Cerebellar nuclear complex (tissue), 1 donor: ENCODE measurements at regions not wholly inside any gene's neighbourhood (a gene's known extent, or its start where the extent isn't known, plus 50 kb on each side); places are given as distances from the start of the nearest gene placed in this dataset.
"Not testable (repeated sequence)": the region's sequence is repeated elsewhere in the genome, so short reads cannot be mapped to it uniquely, and the experiment has no call there.

ENCODE experiments used
- DNase-seq, 2 experiments: peaks; one replicate each; lab custom pipeline; 2025; lab: John Stamatoyannopoulos, UW

- DNase-seq: no peak
These were observed 296.8 kb downstream of the RAB38 start for GRCh38 chr11:87878373-87878825.

- no peak for DNase-seq
These were observed 304.2 kb downstream of the RAB38 start for GRCh38 chr11:87871056-87871455.

- DNase-seq: no peak
These were observed 305.2 kb downstream of the RAB38 start for GRCh38 chr11:87870086-87870485.

- DNase-seq: no peak
These were observed 308.3 kb downstream of the RAB38 start for GRCh38 chr11:87866951-87867350.

GRCh38 chr11:87861030-87861429 is 314.2 kb downstream of the RAB38 start:
- no peak for DNase-seq

- DNase-seq: no peak
These were observed 315.6 kb downstream of the RAB38 start for GRCh38 chr11:87859636-87860035.

DNA sequence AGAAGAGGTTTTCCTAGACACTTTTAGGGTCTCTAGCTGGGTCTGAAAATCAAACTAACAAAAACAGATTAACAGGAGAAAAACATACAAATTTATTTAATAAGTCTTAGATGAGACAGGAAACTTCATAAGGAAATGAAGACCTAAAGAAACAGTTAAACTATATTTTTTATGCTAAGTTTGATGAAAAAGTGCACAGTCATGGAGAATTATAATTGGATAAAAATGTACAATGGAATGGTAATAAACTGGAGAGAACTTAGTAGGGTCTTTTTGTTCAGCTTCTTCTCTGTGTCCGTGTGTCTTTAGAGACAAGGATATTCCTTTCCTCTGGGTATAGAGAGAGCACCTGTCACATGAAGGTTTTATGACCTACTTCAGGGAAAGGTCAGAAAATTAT is 323.4 kb downstream of the RAB38 start:
- DNase-seq: no peak

DNA sequence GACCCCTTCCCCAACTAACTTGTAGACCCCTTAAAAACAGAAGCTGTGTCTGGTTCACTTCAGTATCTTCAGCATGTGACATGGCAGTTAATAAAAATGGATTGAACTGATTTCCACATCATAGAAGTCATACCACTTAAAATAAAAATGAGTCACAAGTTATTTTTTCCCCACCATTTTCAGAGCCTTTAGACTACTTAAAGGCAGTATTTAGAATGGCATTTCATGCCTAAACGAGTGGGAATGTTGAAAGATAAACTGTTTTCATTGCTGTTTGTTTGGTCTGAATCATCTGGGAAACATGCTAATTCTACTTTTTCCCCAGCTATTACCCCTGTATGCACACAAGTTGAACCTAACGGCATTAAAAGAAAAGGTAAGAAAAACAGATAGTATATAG is 324.0 kb downstream of the RAB38 start:
- DNase-seq: no peak

- DNase-seq: no peak
These were observed 326.0 kb downstream of the RAB38 start for GRCh38 chr11:87849216-87849615.

DNA sequence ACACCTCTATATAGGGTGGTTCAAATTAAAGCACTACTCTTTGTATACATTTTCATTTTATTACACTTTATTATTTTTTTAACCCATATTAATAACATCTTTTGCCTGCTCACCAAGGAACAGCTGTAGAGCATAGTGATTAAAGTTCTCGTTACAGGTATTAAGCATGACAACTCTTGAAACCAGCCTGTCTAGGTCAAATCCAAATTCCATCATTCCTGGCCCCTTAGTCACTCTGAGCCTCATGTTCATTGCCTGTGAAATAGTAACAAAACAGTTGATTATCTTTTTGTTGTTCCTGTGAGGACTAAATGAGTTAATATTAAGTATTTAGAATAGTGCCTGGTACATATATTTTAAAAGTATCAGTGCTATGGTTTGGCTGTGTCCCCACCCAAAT is 334.5 kb downstream of the RAB38 start:
- no peak for DNase-seq

DNA sequence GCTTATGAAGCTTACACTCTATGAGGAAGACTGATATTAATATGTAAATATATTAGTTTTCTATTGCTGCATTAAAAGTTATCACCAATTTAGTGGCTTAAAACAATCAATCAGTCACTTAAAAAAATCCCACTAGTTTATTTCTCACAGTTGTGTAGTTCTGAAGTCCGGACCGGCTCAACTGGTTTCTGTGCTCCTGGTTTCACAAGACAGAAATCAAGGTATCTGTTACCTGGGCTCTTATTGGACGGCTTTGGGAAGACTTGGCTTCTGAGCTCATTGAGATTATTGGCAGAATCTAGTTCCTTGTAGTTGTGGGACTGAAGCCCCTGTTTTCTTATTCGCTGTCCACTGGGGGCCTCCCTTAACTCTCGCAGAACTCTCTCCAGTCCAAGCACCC is 343.0 kb downstream of the RAB38 start:
- DNase-seq: no peak

DNA sequence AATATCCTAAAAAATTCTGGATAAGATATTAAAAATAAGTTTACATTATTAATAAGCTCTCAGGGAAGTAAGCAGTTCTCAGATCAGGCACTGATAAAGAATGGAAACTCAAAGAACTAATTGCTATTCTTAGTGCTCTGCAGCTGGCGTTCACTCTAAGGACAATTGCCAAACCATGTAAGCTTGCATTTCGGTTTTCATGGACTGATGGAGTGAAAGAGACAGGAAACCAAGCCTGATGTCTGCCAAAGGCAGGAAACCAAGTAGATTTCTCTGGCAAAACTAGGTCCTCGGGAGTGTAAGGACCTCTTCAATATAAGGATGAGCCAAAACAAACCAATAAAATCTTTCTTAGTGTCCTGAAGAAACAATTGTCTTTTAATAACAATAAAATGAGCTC is 355.2 kb downstream of the RAB38 start:
- DNase-seq: no peak

DNA sequence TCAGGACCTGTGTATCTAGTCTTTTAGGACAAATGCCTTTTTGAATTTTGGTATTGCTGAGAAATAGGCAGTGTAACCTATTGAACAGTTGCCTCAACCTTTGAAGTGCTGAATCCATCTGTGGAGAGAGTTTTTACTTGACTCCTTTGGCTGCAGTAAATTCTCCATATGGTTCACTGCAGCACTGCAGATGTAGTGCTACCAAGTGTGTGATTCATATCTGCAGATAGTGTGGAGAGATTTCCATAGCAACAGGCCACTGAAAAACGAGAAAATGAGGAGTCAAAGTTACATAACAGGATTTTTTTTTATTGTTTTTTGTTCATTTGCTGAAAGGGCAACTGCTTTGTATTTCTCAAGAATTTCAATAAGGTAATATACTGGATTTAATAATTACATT is 356.1 kb downstream of the RAB38 start:
- no peak for DNase-seq

GRCh38 chr11:87812571-87813365 is 362.5 kb downstream of the RAB38 start:
- DNase-seq: no peak

- no peak for DNase-seq
These were observed 364.8 kb downstream of the RAB38 start for GRCh38 chr11:87810486-87810885.

GRCh38 chr11:87809256-87809655 is 366.0 kb downstream of the RAB38 start:
- DNase-seq: no peak

- DNase-seq: no peak
These were observed 371.1 kb downstream of the RAB38 start for GRCh38 chr11:87804176-87804575.

- no peak for DNase-seq
These were observed 371.5 kb downstream of the RAB38 start for GRCh38 chr11:87803748-87804147.

DNA sequence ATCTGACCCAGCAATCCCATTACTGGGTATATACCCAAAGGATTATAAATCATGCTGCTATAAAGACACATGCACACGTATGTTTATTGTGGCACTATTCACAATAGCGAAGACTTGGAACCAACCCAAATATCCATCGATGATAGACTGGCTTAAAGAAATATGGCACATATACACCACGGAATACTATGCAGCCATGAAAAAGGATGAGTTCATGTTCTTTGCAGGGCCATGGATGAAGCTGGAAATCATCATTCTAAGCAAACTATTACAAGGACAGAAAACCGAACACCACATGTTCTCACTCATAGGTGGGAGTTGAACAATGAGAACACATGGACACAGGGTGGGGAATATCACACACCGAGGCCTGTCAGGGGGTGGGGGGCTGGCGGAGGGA is 390.4 kb downstream of the RAB38 start:
- not testable (repeated sequence) for DNase-seq

DNA sequence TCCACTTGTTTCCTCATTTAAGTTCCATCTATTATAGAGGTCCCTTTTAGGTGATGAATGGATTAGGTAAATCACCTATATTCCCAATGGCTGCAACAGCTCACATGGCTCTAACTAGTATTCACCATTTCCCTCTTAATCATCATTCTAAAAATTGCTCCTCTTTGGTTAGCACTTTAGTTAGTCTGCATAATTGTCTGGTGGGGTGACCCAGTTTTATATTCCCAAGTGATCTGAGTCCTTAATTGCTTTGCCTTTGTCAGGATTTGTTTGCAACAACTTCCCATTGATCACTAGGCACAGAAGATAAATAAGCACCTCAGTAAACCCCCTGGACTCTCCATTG is 395.2 kb downstream of the RAB38 start:
- no peak for DNase-seq

- no peak for DNase-seq
These were observed 395.8 kb downstream of the RAB38 start for GRCh38 chr11:87779276-87780067.

DNA sequence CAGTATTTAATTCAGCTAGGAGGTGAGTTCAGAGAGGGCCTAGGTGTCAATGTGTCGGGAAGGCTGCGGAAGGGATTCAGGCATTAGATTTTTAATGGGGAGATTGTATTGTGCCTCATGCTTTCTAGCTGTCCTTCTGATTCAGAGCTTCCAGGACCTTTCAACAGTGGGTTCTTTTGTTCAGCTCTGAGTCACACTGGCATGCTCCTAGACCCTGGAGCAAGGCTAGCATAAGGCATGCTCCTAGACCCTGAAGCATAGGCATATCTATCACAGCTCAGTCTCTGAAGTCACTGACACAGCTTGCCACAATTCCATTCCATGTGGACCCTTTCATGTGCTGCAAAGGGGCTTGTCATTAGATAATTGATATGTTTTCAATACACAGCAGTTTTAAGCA is 396.9 kb downstream of the RAB38 start:
- no peak for DNase-seq

DNA sequence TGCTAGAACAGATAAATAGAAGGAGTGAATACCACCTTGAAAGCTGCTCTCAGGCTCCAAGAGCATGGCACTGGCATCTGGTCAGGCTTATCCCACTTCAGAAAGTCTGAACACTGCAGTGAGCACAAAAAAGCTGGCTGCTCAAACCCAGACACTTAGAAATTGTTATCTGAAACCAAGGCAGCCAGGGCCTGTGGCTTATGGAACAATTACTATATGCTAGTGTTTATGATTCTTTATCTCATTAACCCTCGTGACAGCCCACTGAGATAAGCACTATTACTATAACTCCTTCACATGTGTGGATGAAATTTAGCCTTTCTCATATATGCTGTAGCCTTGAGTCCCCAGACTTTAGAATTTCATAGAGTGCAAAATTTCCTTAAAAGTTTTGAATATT is 400.2 kb downstream of the RAB38 start:
- no peak for DNase-seq
